Activated T-helper 9 cell treated with anti-CD3 and anti-CD28 coated beads, Interleukin-2, amount 50 U/mL, for 16 hours (primary cell): ENCODE measurements at regions not wholly inside any gene's neighbourhood (a gene's known extent, or its start where the extent isn't known, plus 50 kb on each side); places are given as distances from the start of the nearest gene placed in this dataset.
"Not testable (repeated sequence)": the region's sequence is repeated elsewhere in the genome, so short reads cannot be mapped to it uniquely, and the experiment has no call there.

Experiments used
- DNase-seq: peaks from one replicate; pipeline ENCODE4 v3.0.0-alpha.2; 2020; ENCODE audit warnings: low read depth

- DNase-seq = not testable (repeated sequence)
These were observed 50.4 kb upstream of the TTC34 start for GRCh38 chr1:2851918-2852317.

GRCh38 chr1:2853711-2854110, 52.2 kb upstream of the TTC34 start:
- DNase-seq = no peak

GRCh38 chr1:2854151-2854550, 52.7 kb upstream of the TTC34 start:
- DNase-seq = no peak

- DNase-seq = no peak
These were observed 53.1 kb upstream of the TTC34 start for GRCh38 chr1:2854611-2855010.

GRCh38 chr1:2855206-2856065, 53.9 kb upstream of the TTC34 start:
- no peak for DNase-seq

GRCh38 chr1:2856066-2856390, 54.5 kb upstream of the TTC34 start:
- no peak for DNase-seq

- no peak for DNase-seq
These were observed 55.3 kb upstream of the TTC34 start for GRCh38 chr1:2856676-2857375.

GRCh38 chr1:2857521-2857920, 56.0 kb upstream of the TTC34 start:
- DNase-seq = no peak

GRCh38 chr1:2858676-2859075, 57.2 kb upstream of the TTC34 start:
- no peak for DNase-seq

- DNase-seq = no peak
These were observed 57.9 kb upstream of the TTC34 start for GRCh38 chr1:2859219-2859880.

GRCh38 chr1:2859881-2860430, 58.5 kb upstream of the TTC34 start:
- no peak for DNase-seq

- no peak for DNase-seq
These were observed 59.1 kb upstream of the TTC34 start for GRCh38 chr1:2860476-2861142.

- no peak for DNase-seq
These were observed 59.9 kb upstream of the TTC34 start for GRCh38 chr1:2861143-2861987.

- DNase-seq = no peak
These were observed 60.7 kb upstream of the TTC34 start for GRCh38 chr1:2861988-2862813.

- no peak for DNase-seq
These were observed 61.5 kb upstream of the TTC34 start for GRCh38 chr1:2862814-2863647.

- DNase-seq = no peak
These were observed 62.1 kb upstream of the TTC34 start for GRCh38 chr1:2863648-2863963.

GRCh38 chr1:2864203-2864905, 62.9 kb upstream of the TTC34 start:
- no peak for DNase-seq

- DNase-seq = no peak
These were observed 63.5 kb upstream of the TTC34 start for GRCh38 chr1:2865000-2865399.
